Testis (tissue), 2 donors: ENCODE measurements at regions not wholly inside any gene's neighbourhood (a gene's known extent, or its start where the extent isn't known, plus 50 kb on each side); places are given as distances from the start of the nearest gene placed in this dataset.

Source experiments
- DNase-seq: peaks from one replicate; pipeline ENCODE4 v3.0.0-alpha.2; 2019
- H3K27ac ChIP-seq, 2 donors: fragments of 200-600 bp; sonication (generic); one replicate each; pipeline ENCODE4 v1.5.1; 2019
- H3K27me3 ChIP-seq: fragments of 200-600 bp; sonication (generic); one replicate; pipeline ENCODE4 v1.5.1; 2019
- H3K36me3 ChIP-seq: fragments of 200-600 bp; sonication (generic); one replicate; pipeline ENCODE4 v1.5.1; 2017; ENCODE audit warnings: low read depth; ENCODE audit errors: missing control alignments
- H3K4me1 ChIP-seq: fragments of 200-600 bp; sonication (generic); one replicate; pipeline ENCODE4 v1.5.1; 2019
- H3K4me3 ChIP-seq, 2 donors: fragments of 200-600 bp; sonication (generic); one replicate each; pipeline ENCODE4 v1.5.1; 2017 to 2019
- H3K9me3 ChIP-seq: fragments of 200-600 bp; sonication (generic); one replicate; pipeline ENCODE4 v1.5.1; 2017
- POLR2A ChIP-seq: fragments of 450-650 bp; IDR thresholded peaks from one replicate; pipeline ENCODE4 v1.6.1; 2017; ENCODE audit warnings: antibody characterized with exemption, mild to moderate bottlenecking, moderate library complexity
- WGBS, 2 donors: methylation state at CpG; one replicate each; pipeline ENCODE4 v1.1.5; 2018; 5-methylcytosine and 5-hydroxymethylcytosine counted together
- intact Hi-C: fragments of 100-400 bp; cut with DNase I; formaldehyde crosslinking; loops from one replicate; pipeline ENCODE4 v1.15.1; 2023; ENCODE audit warnings: low total_unique reads
- TF ChIP-seq, protein P1 (sequence below), 3 experiments: fragments of 450-650 bp in 2 of 3; fragments of 200-600 bp in 1 of 3; sonication (generic) in 1 of 3; IDR thresholded peaks; one replicate each; pipeline ENCODE4 v1.5.1; 2016 to 2019; ENCODE audit warnings: antibody characterized with exemption in 3 of 3, mild to moderate bottlenecking in 2 of 3, moderate library complexity in 1 of 3

DNA sequence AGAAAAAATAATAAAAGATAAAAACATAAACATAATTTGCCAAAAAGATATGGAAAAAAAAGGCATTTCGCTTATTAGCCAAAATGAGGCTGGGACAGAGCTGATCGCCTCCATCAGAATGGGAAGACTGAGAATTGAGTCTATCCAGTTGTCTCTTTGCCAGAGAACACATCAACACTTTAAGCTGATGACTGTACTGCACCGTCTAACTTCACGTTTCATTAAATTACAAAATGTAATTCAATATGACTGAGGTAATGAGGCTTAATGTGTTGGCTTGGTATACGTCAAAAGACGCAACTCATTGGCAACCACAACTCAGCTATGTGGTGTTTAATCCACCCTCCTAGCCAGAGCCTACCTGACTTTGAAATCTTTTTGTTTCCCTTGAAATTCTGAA, 462.7 kb upstream of the CD180 start:
- Histone ChIP-seq H3K36me3 (no peaks in the 10 kb centered on the region), H3K4me1 (no peaks in the 10 kb centered on the region), H3K9me3 (no peaks in the 10 kb centered on the region), H3K27me3 (no peaks in the 10 kb centered on the region), H3K4me3 (no peak overlapping the region), H3K27ac (no peak overlapping the region)
- 70 to 81% methylated on average over 6 of the region's 6 CpGs for WGBS, 2 donors
- intact Hi-C loops: no loop called here
- DNase-seq: no peak
- no peak for TF ChIP-seq POLR2A
- TF ChIP-seq, protein P1, sequence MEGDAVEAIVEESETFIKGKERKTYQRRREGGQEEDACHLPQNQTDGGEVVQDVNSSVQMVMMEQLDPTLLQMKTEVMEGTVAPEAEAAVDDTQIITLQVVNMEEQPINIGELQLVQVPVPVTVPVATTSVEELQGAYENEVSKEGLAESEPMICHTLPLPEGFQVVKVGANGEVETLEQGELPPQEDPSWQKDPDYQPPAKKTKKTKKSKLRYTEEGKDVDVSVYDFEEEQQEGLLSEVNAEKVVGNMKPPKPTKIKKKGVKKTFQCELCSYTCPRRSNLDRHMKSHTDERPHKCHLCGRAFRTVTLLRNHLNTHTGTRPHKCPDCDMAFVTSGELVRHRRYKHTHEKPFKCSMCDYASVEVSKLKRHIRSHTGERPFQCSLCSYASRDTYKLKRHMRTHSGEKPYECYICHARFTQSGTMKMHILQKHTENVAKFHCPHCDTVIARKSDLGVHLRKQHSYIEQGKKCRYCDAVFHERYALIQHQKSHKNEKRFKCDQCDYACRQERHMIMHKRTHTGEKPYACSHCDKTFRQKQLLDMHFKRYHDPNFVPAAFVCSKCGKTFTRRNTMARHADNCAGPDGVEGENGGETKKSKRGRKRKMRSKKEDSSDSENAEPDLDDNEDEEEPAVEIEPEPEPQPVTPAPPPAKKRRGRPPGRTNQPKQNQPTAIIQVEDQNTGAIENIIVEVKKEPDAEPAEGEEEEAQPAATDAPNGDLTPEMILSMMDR (IDR thresholded peaks at IDR 0.05): no peak

DNA sequence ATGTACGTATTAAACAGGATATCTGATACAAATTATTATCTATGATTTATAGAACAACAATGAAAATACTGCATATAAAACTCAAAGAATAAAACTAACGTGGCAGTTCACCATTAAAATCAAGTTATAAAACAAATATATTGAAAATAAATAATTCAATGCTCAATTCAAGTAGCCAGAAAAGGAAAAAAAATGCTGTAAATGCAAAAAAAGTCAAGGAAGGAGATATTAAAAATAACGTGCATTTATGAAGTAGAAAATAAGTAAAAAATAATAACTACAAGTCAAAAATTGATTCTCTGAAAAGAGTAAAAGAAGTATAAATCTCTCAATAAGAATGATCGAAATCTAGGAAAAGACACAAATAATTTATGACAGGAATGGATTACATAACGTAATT, 460.5 kb upstream of the CD180 start:
- no peaks in the 10 kb centered on the region for H3K27me3 ChIP-seq
- H3K27ac ChIP-seq: no peak overlapping the region
- H3K4me1 ChIP-seq: peaks cover 3% of the 10 kb centered on the region
- WGBS, 2 donors: 68 to 84% methylated on average over 5 of the region's 5 CpGs
- DNase-seq: no peak
- no peaks in the 10 kb centered on the region for H3K9me3 ChIP-seq
- intact Hi-C loops: no loop called here
- H3K4me3 ChIP-seq: no peak overlapping the region
- no peak for TF ChIP-seq POLR2A
- TF ChIP-seq, protein P1 (IDR thresholded peaks at IDR 0.05): no peak
- no peaks in the 10 kb centered on the region for H3K36me3 ChIP-seq

DNA sequence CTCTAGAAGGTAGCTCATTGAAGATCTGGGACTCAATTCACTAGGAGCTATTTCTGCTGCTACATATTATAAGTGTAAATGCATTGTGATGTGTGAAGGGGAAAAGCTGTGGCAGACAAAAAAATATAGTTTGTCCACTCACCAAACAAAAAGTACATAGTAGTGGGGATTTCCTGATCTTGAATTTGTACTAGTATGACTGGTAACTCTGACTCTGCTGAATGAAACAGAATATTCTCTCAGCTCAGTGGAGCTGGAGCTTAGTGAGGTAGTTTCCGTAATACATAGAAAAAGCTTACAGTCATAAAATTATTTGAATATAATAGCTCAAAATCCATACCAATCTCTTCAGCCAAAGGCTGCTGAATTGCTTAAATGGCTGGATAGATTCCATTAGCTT, 455.6 kb upstream of the CD180 start:
- TF ChIP-seq POLR2A: no peak
- TF ChIP-seq, protein P1 (IDR thresholded peaks at IDR 0.05): no peak
- Histone ChIP-seq H3K27me3 (no peaks in the 10 kb centered on the region), H3K4me1 (peaks cover 30% of the 10 kb centered on the region), H3K9me3 (no peaks in the 10 kb centered on the region), H3K27ac (no peak overlapping the region), H3K4me3 (no peak overlapping the region), H3K36me3 (no peaks in the 10 kb centered on the region)
- intact Hi-C loops: no loop called here
- no peak for DNase-seq
- 84 to 94% methylated on average over 1 of the region's 1 CpG for WGBS, 2 donors

DNA sequence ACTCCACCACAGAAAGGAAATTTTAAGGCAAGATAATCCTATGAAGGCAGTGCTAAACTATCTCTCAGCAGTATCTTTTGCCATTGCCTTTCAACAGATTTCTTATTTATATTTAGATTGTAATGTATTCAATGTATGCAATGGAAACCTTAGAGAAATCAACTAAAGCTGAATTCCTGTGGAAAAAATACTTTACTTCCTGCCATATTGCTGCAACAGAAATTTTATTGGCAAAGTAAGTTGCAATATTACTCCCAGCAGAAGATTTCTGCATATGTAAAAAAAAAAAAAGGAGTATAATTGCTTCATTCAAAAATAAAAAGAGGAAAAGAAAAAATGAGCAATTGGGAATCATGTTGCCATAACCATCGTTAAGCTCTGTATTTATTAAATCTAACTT, 454.6 kb upstream of the CD180 start:
- 84 to 92% methylated on average over 1 of the region's 1 CpG for WGBS, 2 donors
- no peak for DNase-seq
- no peaks in the 10 kb centered on the region for H3K36me3 ChIP-seq
- no peaks in the 10 kb centered on the region for H3K27me3 ChIP-seq
- no peak overlapping the region for H3K27ac ChIP-seq
- TF ChIP-seq POLR2A: no peak
- TF ChIP-seq, protein P1 (IDR thresholded peaks at IDR 0.05): no peak
- no peaks in the 10 kb centered on the region for H3K9me3 ChIP-seq
- no peak overlapping the region for H3K4me3 ChIP-seq
- peaks cover 33% of the 10 kb centered on the region for H3K4me1 ChIP-seq
- intact Hi-C loops: no loop called here

DNA sequence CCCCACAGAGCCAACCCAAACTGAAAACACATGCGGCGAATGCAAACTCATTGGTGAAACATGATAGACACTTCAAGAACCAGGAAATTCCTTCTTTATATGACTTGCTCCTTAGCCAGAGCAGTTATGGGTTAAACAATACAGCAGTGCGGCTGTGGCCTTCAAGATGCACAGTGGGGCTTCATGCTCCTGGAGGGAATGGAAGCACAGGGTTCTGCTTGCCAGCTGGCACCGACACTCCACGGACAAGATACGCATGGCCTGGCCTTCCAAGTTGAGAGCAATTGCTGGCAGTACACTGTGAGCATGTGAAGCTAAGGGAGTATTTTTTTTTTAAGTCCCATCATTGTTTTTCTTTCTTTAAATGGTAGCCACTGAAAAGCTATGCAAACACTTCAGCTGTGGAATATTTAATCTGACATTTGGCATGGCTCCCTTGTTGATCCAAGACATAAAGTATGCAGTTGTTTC, 451.6 kb upstream of the CD180 start:
- H3K27ac ChIP-seq: peak overlapping the region in 1 of 2 donors; percentile 31
- WGBS, 2 donors: 53 to 68% methylated on average over 6 of the region's 6 CpGs
- no peaks in the 10 kb centered on the region for H3K36me3 ChIP-seq
- peaks cover 33% of the 10 kb centered on the region for H3K4me1 ChIP-seq
- intact Hi-C loops: no loop called here
- H3K9me3 ChIP-seq: no peaks in the 10 kb centered on the region
- no peak for TF ChIP-seq POLR2A
- TF ChIP-seq, protein P1 (IDR thresholded peaks at IDR 0.05): no peak
- H3K4me3 ChIP-seq: no peak overlapping the region
- no peaks in the 10 kb centered on the region for H3K27me3 ChIP-seq
- DNase-seq: peak; percentile 95
